Ovary (tissue), 7 donors: ENCODE measurements at regions not wholly inside any gene's neighbourhood (a gene's known extent, or its start where the extent isn't known, plus 50 kb on each side); places are given as distances from the start of the nearest gene placed in this dataset.
"Not testable (repeated sequence)": the region's sequence is repeated elsewhere in the genome, so short reads cannot be mapped to it uniquely, and the experiment has no call there.

Experiments used
- DNase-seq, 5 donors: peaks; one replicate each; pipeline ENCODE4 v3.0.0-alpha.2; 2019 to 2020
- H3K27ac ChIP-seq, 2 donors: fragments of 200-600 bp; one replicate each; pipeline versions ENCODE4 v1.5.1 to v1.8.0; 2019 to 2022
- H3K27me3 ChIP-seq: fragments of 200-600 bp; one replicate; pipeline ENCODE4 v1.8.0; 2022
- H3K36me3 ChIP-seq: fragments of 200-600 bp; sonication (generic); one replicate; pipeline ENCODE4 v1.5.1; 2019
- H3K4me1 ChIP-seq: one replicate; pipeline ENCODE4 v1.8.1; 2013; ENCODE audit warnings: mild to moderate bottlenecking, moderate library complexity; ENCODE audit not compliant: insufficient read depth
- H3K4me3 ChIP-seq: fragments of 200-600 bp; sonication (generic); one replicate; pipeline ENCODE4 v1.5.1; 2017
- H3K9me3 ChIP-seq, 2 donors: fragments of 200-600 bp in 1 of 2; sonication (generic) in 1 of 2; one replicate each; pipeline versions ENCODE4 v1.5.1 to v1.8.1; 2013 to 2019; ENCODE audit warnings: mild to moderate bottlenecking in 1 of 2, moderate library complexity in 1 of 2
- CTCF ChIP-seq, 3 donors: fragments of 450-650 bp in 2 of 3; fragments of 200-600 bp in 1 of 3; IDR thresholded peaks; one replicate each; pipeline versions ENCODE4 v1.5.1 to v1.8.0; 2016 to 2022; ENCODE audit warnings: antibody characterized with exemption in 3 of 3, mild to moderate bottlenecking in 1 of 3
- EP300 ChIP-seq: sonication (generic); formaldehyde crosslinking; IDR thresholded peaks from one replicate; pipeline ENCODE4 v1.6.1; 2017; ENCODE audit warnings: antibody characterized with exemption
- POLR2A ChIP-seq: fragments of 450-650 bp; IDR thresholded peaks from one replicate; pipeline ENCODE4 v1.6.1; 2017; ENCODE audit warnings: antibody characterized with exemption, mild to moderate bottlenecking, moderate library complexity
- WGBS, 3 donors: extraction: QIAGEN DNeasy Blood & Tissue Kit in 1 of 3; methylation state at CpG; one replicate each; pipeline versions ENCODE4 v1.1.5 to v1.1.7; 2013 to 2017; 5-methylcytosine and 5-hydroxymethylcytosine counted together
- intact Hi-C, 4 donors: fragments of 100-400 bp; cut with DNase I; formaldehyde crosslinking; loops; one replicate each; pipeline versions ENCODE4 v1.11.0 to v1.15.1; 2022 to 2023
- donor health status: DM: no; HTN: no; CAD: no; lungs with moderate emphysema.
- donor health status: DM: no; HTN: no; CAD: no.
- donor health status: Bipolar disorder and iron deficiency.
- donor health status: DM: no; HTN: no; CAD: no.
- donor health status: DM: yes; HTN: yes; CAD: no.

GRCh38 chr5:98341038-98342032, 432.1 kb upstream of the RGMB start:
- intact Hi-C loops, result no loop called here
- Histone ChIP-seq H3K27ac (no peak overlapping the region), H3K4me1 (no peaks in the 10 kb centered on the region), H3K4me3 (no peak overlapping the region), H3K27me3 (no peaks in the 10 kb centered on the region), H3K9me3 (no peaks in the 10 kb centered on the region), H3K36me3 (no peaks in the 10 kb centered on the region)
- DNase-seq, result no peak
- 40 to 46% (median 42%) methylated on average over 4 of the region's 4 CpGs for WGBS, 3 donors
- TF ChIP-seq POLR2A (no peak), EP300 (no peak), CTCF (IDR thresholded peaks at IDR 0.05) (no peak)

- intact Hi-C loops, DNase-seq, H3K4me1 ChIP-seq, H3K27ac ChIP-seq, H3K27me3 ChIP-seq, H3K36me3 ChIP-seq, H3K4me3 ChIP-seq, H3K9me3 ChIP-seq: not testable (repeated sequence)
- WGBS, 3 donors, result 92 to 94% (median 94%) methylated on average over 22 of the region's 22 CpGs
These were observed 430.4 kb upstream of the RGMB start for GRCh38 chr5:98342958-98343660.

- no peak overlapping the region for H3K4me3 ChIP-seq
- no peak overlapping the region for H3K27ac ChIP-seq
- TF ChIP-seq CTCF (IDR thresholded peaks at IDR 0.05) (no peak), POLR2A (no peak), EP300 (no peak)
- no peaks in the 10 kb centered on the region for H3K9me3 ChIP-seq
- intact Hi-C loops, result no loop called here
- no peak for DNase-seq
- WGBS, 3 donors, result 83 to 84% (median 84%) methylated on average over 6 of the region's 6 CpGs
- H3K36me3 ChIP-seq, result no peaks in the 10 kb centered on the region
- no peaks in the 10 kb centered on the region for H3K27me3 ChIP-seq
- no peaks in the 10 kb centered on the region for H3K4me1 ChIP-seq
These were observed 424.0 kb upstream of the RGMB start for GRCh38 chr5:98349251-98349989.

GRCh38 chr5:98349990-98350365, 423.5 kb upstream of the RGMB start:
- intact Hi-C loops, result no loop called here
- TF ChIP-seq POLR2A (no peak), EP300 (no peak), CTCF (IDR thresholded peaks at IDR 0.05) (no peak)
- Histone ChIP-seq H3K4me1 (no peaks in the 10 kb centered on the region), H3K27ac (no peak overlapping the region), H3K9me3 (no peaks in the 10 kb centered on the region), H3K4me3 (no peak overlapping the region), H3K36me3 (no peaks in the 10 kb centered on the region), H3K27me3 (no peaks in the 10 kb centered on the region)
- WGBS, 3 donors, result 90 to 98% (median 95%) methylated on average over 1 of the region's 1 CpG
- no peak for DNase-seq
